Sigmoid colon (tissue), 4 donors: ENCODE measurements at regions not wholly inside any gene's neighbourhood (a gene's known extent, or its start where the extent isn't known, plus 50 kb on each side); places are given as distances from the start of the nearest gene placed in this dataset.

Experiments
- CTCF ChIP-seq, 4 experiments: fragments of 450-650 bp in 3 of 4; fragments of 200-600 bp in 1 of 4; IDR thresholded peaks; one replicate each; pipeline ENCODE4 v1.5.1; 2016 to 2019; ENCODE audit warnings: antibody characterized with exemption in 4 of 4, mild to moderate bottlenecking in 3 of 4, moderate library complexity in 2 of 4
- EP300 ChIP-seq, 4 donors: sonication (generic); formaldehyde crosslinking; IDR thresholded peaks; one replicate each; pipeline ENCODE4 v1.6.1; 2017; ENCODE audit warnings: antibody characterized with exemption in 4 of 4
- POLR2A ChIP-seq, 2 donors: fragments of 450-650 bp; IDR thresholded peaks; one replicate each; pipeline ENCODE4 v1.6.1; 2016; ENCODE audit warnings: antibody characterized with exemption in 2 of 2, mild to moderate bottlenecking in 2 of 2, moderate library complexity in 2 of 2
- POLR2AphosphoS5 ChIP-seq, 4 donors: sonication (generic); formaldehyde crosslinking; IDR thresholded peaks; one replicate each; pipeline ENCODE4 v1.6.1; 2017; ENCODE audit warnings: antibody characterized with exemption in 4 of 4

- TF ChIP-seq CTCF (IDR thresholded peaks at IDR 0.05) (no peak), EP300 (IDR thresholded peaks at IDR 0.05) (no peak), POLR2A (IDR thresholded peaks at IDR 0.05) (no peak), POLR2AphosphoS5 (IDR thresholded peaks at IDR 0.05) (no peak)
These were observed 82.2 kb downstream of the COPS8 start for GRCh38 chr2:237167934-237168333.
